ENCODE measurements at regions not wholly inside any gene's neighbourhood (a gene's known extent, or its start where the extent isn't known, plus 50 kb on each side); places are given as distances from the start of the nearest gene placed in this dataset.

DNA sequence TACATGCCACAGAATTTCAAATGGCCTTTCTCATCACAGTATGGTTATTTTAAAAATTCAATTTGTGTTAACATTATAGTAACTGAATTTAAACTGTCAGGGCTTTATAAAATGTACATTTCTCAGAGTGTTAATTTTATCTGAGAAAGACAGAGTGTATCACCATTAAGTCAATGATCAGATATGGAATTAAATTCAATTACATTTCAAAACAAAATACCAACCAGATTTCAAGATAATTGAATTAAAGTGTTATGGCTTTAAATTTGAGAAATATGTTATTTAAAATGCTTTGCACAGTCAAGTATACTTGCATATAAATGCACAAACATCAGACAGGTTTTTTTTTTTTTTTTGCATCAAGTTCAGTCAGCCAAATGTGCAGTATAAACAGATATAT is 1574.4 kb downstream of the BRINP3 start:
- peaks cover 7% of the 10 kb centered on the region for H3K9me3 Mint-ChIP-seq
- intact Hi-C loops (cut with DNase I, micrococcal nuclease): no loop called here
- TF ChIP-seq CTCF (IDR thresholded peaks at IDR 0.05): no peak
- H3K27ac Mint-ChIP-seq: no peak overlapping the region
- DNase-seq (no peak), ATAC-seq (ENCODE audit: poor library complexity) (no peak)
- ChIA-PET CTCF (no interaction called here), POLR2A (no interaction called here)
- H3K27me3 Mint-ChIP-seq: no peaks in the 10 kb centered on the region
- Histone ChIP-seq H3K4me1 (ENCODE audit: insufficient read depth, low read length) (no peaks in the 10 kb centered on the region), H3K36me3 (ENCODE audit: insufficient read depth, low read length) (no peaks in the 10 kb centered on the region), H3K27ac (ENCODE audit: low read depth in 1 of 2, low read length in 2 of 2) (no peak overlapping the region), H3K27me3 (ENCODE audit: control insufficient read depth in 1 of 2, insufficient read depth in 2 of 2, low read length in 2 of 2) (no peaks in the 10 kb centered on the region), H3K4me3 (ENCODE audit: low read length) (no peak overlapping the region), H3K9me3 (ENCODE audit: control insufficient read depth in 1 of 2, insufficient read depth in 1 of 2, low read length in 2 of 2) (peaks cover 0 to 7% of the 10 kb centered on the region in 2 experiments)
- H3K4me1 Mint-ChIP-seq (ENCODE audit: low read depth): no peaks in the 10 kb centered on the region
- H3K36me3 Mint-ChIP-seq (ENCODE audit: low read depth): no peaks in the 10 kb centered on the region
- H3K4me3 Mint-ChIP-seq: no peak overlapping the region

DNA sequence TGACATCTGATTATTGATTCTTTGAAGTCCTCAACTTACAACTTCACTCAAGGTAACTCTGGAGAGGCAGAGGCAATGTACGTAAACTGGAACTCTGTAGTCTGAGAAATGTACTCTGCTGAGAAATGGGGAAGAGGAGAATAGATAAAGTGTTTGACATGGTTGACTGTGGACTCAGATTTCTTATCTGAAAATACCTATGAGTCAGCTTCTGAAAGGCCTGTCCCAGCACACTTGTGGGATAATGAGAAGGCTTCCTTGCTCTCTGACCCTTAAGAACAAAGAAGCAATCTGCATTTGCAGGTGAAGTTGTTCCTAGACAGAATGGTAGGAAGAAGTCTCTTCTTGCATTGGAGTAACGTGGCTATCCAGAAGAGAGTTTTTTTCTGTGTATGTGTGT is 1573.5 kb downstream of the BRINP3 start:
- peaks cover 0 to 7% of the 10 kb centered on the region in 2 experiments for H3K9me3 ChIP-seq (ENCODE audit: control insufficient read depth in 1 of 2, insufficient read depth in 1 of 2, low read length in 2 of 2)
- H3K36me3 ChIP-seq (ENCODE audit: insufficient read depth, low read length): no peaks in the 10 kb centered on the region
- H3K27me3 ChIP-seq (ENCODE audit: control insufficient read depth in 1 of 2, insufficient read depth in 2 of 2, low read length in 2 of 2): no peaks in the 10 kb centered on the region
- H3K27ac ChIP-seq (ENCODE audit: low read depth in 1 of 2, low read length in 2 of 2): no peak overlapping the region
- intact Hi-C loops (cut with DNase I, micrococcal nuclease): no loop called here
- Mint-ChIP-seq H3K36me3 (ENCODE audit: low read depth) (no peaks in the 10 kb centered on the region), H3K4me1 (ENCODE audit: low read depth) (no peaks in the 10 kb centered on the region), H3K4me3 (no peak overlapping the region), H3K9me3 (peaks cover 7% of the 10 kb centered on the region), H3K27me3 (no peaks in the 10 kb centered on the region), H3K27ac (no peak overlapping the region)
- no peak for TF ChIP-seq CTCF (IDR thresholded peaks at IDR 0.05)
- DNase-seq: no peak
- POLR2A ChIA-PET: no interaction called here
- CTCF ChIA-PET: no interaction called here
- H3K4me3 ChIP-seq (ENCODE audit: low read length): no peak overlapping the region
- no peaks in the 10 kb centered on the region for H3K4me1 ChIP-seq (ENCODE audit: insufficient read depth, low read length)
- no peak for ATAC-seq (ENCODE audit: poor library complexity)

DNA sequence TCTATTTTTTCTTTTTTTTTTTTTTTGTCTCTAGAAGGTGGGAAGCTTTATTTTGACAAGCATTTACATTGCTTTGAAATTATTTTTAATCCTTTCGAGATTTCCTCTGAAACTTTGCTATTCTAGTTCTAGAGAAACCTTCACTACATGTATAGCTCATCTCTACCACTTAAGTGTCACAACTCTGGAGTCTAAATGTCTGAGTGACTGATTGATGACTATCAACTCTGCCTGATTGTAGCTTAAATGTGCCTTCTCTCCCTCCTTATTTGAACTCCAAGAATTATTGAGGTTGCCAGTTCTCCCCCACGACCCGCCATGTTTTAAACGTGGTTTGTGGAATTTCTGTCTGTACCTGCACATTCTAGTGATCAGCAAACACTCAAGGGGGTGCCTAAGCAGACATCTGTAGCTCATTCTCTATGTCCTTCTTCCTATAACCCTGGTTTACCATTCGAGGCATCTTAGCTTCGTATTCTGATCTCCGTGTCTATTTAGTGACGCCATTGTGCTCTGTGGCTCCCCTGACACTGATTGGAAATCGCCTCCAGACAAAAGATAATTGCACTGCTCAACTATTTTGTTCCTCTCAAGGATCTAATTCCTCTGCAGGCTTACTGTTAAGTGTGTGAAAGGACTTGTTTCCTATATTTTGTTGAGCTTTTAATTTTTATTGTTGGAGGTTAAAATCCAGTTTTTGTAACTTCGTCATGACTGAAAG is 1570.6 kb downstream of the BRINP3 start:
- CTCF ChIA-PET: interaction anchor here (1.5 kb wide), 1 partner anchor 11 kb away, joined by 3 read pairs; no protein-coding TSS in a partner anchor
- Histone ChIP-seq H3K9me3 (ENCODE audit: control insufficient read depth in 1 of 2, insufficient read depth in 1 of 2, low read length in 2 of 2) (no peaks in the 10 kb centered on the region), H3K36me3 (ENCODE audit: insufficient read depth, low read length) (no peaks in the 10 kb centered on the region), H3K4me3 (ENCODE audit: low read length) (no peak overlapping the region), H3K27ac (ENCODE audit: low read depth in 1 of 2, low read length in 2 of 2) (no peak overlapping the region), H3K27me3 (ENCODE audit: control insufficient read depth in 1 of 2, insufficient read depth in 2 of 2, low read length in 2 of 2) (no peaks in the 10 kb centered on the region), H3K4me1 (ENCODE audit: insufficient read depth, low read length) (no peaks in the 10 kb centered on the region)
- Mint-ChIP-seq H3K4me1 (ENCODE audit: low read depth) (no peaks in the 10 kb centered on the region), H3K27me3 (no peaks in the 10 kb centered on the region), H3K27ac (no peak overlapping the region), H3K36me3 (ENCODE audit: low read depth) (no peaks in the 10 kb centered on the region), H3K9me3 (peaks cover 7% of the 10 kb centered on the region), H3K4me3 (no peak overlapping the region)
- intact Hi-C loops (cut with DNase I, micrococcal nuclease): no loop called here
- POLR2A ChIA-PET: no interaction called here
- ATAC-seq (ENCODE audit: poor library complexity): no peak
- DNase-seq: no peak
- TF ChIP-seq CTCF (IDR thresholded peaks at IDR 0.05): no peak
